HL-60 (cell line): ENCODE measurements at regions not wholly inside any gene's neighbourhood (a gene's known extent, or its start where the extent isn't known, plus 50 kb on each side); places are given as distances from the start of the nearest gene placed in this dataset.

Experiments
- POLR2AphosphoS5 ChIP-seq: IDR thresholded peaks from 2 replicates; pipeline ENCODE4 v1.6.1; 2012; ENCODE audit warnings: low read depth
- TF ChIP-seq, protein P1 (sequence below): IDR thresholded peaks from one replicate; pipeline ENCODE4 v1.5.1; 2011; ENCODE audit warnings: low read length, control low read depth, inconsistent platforms; ENCODE audit not compliant: insufficient read depth

DNA sequence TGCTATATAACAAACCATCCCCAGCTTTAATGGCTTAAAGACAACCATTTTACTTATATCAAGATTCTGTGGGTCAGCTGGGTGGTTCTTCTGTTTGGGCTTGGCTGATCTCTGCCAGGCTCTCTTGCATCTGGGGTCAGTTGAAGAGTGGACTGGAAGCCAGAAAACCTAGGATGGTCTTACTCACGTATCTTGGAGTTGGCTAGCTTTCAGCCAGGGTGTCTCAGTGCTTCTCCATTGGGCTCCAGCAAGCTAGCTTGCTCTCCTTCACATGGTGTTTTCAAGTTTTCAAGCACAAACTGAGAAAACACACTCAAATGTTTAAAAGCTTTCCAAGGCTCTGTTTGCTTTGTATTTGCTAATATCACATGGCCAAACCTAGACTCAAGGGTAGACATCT is 146.8 kb downstream of the PIK3R1 start:
- TF ChIP-seq, protein P1, sequence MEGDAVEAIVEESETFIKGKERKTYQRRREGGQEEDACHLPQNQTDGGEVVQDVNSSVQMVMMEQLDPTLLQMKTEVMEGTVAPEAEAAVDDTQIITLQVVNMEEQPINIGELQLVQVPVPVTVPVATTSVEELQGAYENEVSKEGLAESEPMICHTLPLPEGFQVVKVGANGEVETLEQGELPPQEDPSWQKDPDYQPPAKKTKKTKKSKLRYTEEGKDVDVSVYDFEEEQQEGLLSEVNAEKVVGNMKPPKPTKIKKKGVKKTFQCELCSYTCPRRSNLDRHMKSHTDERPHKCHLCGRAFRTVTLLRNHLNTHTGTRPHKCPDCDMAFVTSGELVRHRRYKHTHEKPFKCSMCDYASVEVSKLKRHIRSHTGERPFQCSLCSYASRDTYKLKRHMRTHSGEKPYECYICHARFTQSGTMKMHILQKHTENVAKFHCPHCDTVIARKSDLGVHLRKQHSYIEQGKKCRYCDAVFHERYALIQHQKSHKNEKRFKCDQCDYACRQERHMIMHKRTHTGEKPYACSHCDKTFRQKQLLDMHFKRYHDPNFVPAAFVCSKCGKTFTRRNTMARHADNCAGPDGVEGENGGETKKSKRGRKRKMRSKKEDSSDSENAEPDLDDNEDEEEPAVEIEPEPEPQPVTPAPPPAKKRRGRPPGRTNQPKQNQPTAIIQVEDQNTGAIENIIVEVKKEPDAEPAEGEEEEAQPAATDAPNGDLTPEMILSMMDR: no peak
- no peak for TF ChIP-seq POLR2AphosphoS5
